ENCODE measurements at regions not wholly inside any gene's neighbourhood (a gene's known extent, or its start where the extent isn't known, plus 50 kb on each side); places are given as distances from the start of the nearest gene placed in this dataset.

DNA sequence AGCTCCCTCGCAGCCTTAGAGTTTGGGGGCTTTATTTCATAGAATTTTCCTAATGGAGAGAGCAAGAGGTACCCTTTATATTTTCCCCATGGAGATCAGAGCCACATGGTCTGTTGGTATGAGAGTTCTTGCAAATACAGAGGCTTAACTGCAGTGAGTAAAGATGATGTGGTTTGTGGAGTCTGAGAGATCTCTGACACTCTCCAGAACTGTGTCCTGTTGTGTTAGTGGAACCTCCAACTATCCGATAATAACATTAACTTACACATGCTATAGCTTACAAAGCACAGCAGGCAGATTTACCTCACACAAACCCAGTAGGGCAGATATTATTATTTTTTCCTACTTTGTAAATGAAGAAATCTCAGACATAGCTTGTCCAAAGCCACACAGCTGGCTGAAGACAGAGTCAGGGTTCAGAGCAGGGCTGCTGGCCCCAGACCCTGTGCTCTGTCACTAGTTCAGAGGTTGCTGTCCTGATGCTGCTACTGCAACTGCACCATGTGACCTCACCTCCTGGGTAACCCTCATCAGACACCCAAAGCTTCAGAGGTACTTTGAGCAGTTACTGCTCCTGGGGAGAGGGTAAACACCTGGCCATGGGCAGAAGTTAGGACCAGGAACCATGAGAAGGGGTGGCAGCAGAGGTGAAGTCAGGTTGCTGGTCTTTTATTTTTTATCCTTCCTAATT is 384.8 kb upstream of the PROX1 start:
- Mint-ChIP-seq H3K4me3 (no peak overlapping the region), H3K4me1 (no peaks in the 10 kb centered on the region), H3K36me3 (no peaks in the 10 kb centered on the region), H3K27me3 (ENCODE audit: low read depth) (peaks cover 20% of the 10 kb centered on the region), H3K9me3 (no peaks in the 10 kb centered on the region), H3K27ac (no peak overlapping the region)
- TF ChIP-seq, protein P1, sequence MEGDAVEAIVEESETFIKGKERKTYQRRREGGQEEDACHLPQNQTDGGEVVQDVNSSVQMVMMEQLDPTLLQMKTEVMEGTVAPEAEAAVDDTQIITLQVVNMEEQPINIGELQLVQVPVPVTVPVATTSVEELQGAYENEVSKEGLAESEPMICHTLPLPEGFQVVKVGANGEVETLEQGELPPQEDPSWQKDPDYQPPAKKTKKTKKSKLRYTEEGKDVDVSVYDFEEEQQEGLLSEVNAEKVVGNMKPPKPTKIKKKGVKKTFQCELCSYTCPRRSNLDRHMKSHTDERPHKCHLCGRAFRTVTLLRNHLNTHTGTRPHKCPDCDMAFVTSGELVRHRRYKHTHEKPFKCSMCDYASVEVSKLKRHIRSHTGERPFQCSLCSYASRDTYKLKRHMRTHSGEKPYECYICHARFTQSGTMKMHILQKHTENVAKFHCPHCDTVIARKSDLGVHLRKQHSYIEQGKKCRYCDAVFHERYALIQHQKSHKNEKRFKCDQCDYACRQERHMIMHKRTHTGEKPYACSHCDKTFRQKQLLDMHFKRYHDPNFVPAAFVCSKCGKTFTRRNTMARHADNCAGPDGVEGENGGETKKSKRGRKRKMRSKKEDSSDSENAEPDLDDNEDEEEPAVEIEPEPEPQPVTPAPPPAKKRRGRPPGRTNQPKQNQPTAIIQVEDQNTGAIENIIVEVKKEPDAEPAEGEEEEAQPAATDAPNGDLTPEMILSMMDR (IDR thresholded peaks at IDR 0.05; ENCODE audit: unreplicated experiment) = no peak
- DNase-seq (ENCODE audit: low spot score in 2 of 2, unreplicated experiment in 2 of 2) = no peak

DNA sequence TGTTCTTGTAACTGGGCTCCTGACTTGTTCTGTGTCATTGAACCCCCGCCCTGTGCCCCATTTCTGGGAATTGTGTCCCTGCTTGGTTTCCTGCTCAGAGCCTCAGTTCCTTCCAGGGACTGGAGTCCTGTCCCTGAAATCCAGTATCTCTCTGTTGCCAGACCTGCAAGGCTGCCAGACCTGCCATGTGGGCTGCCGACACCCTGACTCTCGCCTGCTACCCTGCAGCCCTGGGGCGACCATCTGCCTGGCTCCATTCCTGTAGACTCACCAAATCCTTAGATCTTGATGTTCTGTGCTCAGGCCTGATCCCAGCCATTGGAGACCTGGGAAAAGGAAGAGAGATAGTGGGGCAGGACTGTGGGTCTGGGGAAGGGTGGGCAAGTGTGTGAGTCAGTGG is 383.3 kb upstream of the PROX1 start:
- Mint-ChIP-seq H3K9me3 (no peaks in the 10 kb centered on the region), H3K36me3 (no peaks in the 10 kb centered on the region), H3K4me1 (no peaks in the 10 kb centered on the region), H3K27ac (no peak overlapping the region), H3K27me3 (ENCODE audit: low read depth) (peaks cover 15% of the 10 kb centered on the region), H3K4me3 (no peak overlapping the region)
- TF ChIP-seq, protein P1 (IDR thresholded peaks at IDR 0.05; ENCODE audit: unreplicated experiment) = no peak
- DNase-seq (ENCODE audit: low spot score in 2 of 2, unreplicated experiment in 2 of 2) = no peak

DNA sequence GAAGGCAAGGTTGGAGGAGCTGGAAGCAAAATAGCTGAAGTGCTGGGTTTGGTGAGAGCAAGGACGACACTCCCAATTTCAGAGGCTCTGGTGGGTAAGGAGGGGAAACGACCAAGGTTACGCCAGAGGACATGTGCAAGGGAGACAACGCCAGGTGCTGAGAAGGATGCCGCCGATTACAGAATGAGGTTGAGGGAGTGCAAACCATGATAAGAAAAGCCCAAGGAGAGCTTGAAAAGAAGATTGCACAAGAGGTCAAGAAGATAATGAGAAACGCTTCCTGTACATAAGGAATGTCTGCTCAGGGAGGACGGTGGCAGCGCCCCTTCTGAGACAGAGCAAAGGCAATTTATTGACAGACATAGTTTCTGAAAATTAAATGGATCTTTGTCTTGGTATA is 382.0 kb upstream of the PROX1 start:
- DNase-seq (ENCODE audit: low spot score in 2 of 2, unreplicated experiment in 2 of 2) = no peak
- Mint-ChIP-seq H3K4me1 (no peaks in the 10 kb centered on the region), H3K9me3 (no peaks in the 10 kb centered on the region), H3K27ac (no peak overlapping the region), H3K4me3 (no peak overlapping the region), H3K27me3 (ENCODE audit: low read depth) (peaks cover 16% of the 10 kb centered on the region), H3K36me3 (no peaks in the 10 kb centered on the region)
- TF ChIP-seq, protein P1 (IDR thresholded peaks at IDR 0.05; ENCODE audit: unreplicated experiment) = no peak

DNA sequence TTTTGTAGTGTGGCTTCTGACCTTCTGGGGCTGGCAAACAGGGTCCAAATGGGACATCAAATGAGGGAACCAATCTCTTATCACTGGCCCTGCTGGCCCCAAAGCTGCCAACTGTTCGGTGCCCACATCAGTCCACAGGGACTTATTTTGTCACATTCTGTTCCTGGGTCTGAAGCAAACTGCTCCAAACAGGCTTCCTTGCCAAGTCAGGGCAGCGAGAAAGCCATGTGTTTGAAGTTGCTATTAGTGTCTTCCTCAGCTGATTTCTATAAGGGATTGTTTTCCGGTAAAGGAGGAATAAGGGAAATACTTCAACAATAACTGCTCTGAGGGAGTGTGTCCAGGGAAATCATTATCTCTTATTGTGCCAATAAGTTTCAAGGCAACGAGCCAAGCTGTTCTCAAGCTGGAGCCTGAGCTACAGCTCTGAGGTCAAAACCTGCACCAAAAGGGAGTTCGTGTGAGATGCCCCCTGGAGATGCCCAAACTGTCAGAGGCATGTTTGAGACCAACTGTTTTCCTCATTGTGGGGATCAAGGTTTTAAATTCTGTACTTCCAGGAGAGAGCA is 381.4 kb upstream of the PROX1 start:
- no peaks in the 10 kb centered on the region for H3K4me1 Mint-ChIP-seq
- peaks cover 16% of the 10 kb centered on the region for H3K27me3 Mint-ChIP-seq (ENCODE audit: low read depth)
- no peak for DNase-seq (ENCODE audit: low spot score in 2 of 2, unreplicated experiment in 2 of 2)
- TF ChIP-seq, protein P1 (IDR thresholded peaks at IDR 0.05; ENCODE audit: unreplicated experiment) = no peak
- H3K9me3 Mint-ChIP-seq = no peaks in the 10 kb centered on the region
- no peak overlapping the region for H3K4me3 Mint-ChIP-seq
- no peaks in the 10 kb centered on the region for H3K36me3 Mint-ChIP-seq
- H3K27ac Mint-ChIP-seq = no peak overlapping the region

DNA sequence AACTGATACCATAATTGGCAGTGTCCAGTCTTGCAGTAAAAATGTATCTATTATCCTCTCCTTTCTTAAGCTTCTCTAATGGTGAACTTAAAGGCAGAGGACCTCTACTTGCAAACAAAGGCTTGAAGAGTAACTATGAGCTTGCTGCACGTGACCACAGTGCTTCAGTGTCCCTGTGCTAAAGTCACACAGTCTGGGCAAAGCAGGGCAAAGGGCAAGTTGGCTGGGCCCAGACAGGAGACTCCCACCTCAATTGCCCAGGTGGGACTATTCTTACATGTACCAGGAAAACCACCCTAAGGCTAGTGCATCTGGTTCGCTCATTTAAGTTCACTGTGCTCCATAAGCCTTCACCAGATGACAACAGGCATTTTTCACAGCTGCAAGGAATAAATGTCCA is 374.2 kb upstream of the PROX1 start:
- Mint-ChIP-seq H3K27me3 (ENCODE audit: low read depth) (peaks cover 17% of the 10 kb centered on the region), H3K36me3 (no peaks in the 10 kb centered on the region), H3K27ac (no peak overlapping the region), H3K4me3 (no peak overlapping the region), H3K4me1 (no peaks in the 10 kb centered on the region), H3K9me3 (no peaks in the 10 kb centered on the region)
- no peak for DNase-seq (ENCODE audit: low spot score in 2 of 2, unreplicated experiment in 2 of 2)
- TF ChIP-seq, protein P1 (IDR thresholded peaks at IDR 0.05; ENCODE audit: unreplicated experiment) = no peak

Data from mesothelial cell of epicardium (in vitro differentiated cells).